SK-N-MC (cell line): ENCODE measurements at regions not wholly inside any gene's neighbourhood (a gene's known extent, or its start where the extent isn't known, plus 50 kb on each side); places are given as distances from the start of the nearest gene placed in this dataset.

ENCODE experiments used
- EZH2 ChIP-seq: fragments of 200-600 bp; sonication (generic); IDR thresholded peaks from one replicate; pipeline ENCODE4 v1.6.1; 2017; ENCODE audit warnings: antibody characterized with exemption
- POLR2AphosphoS5 ChIP-seq: IDR thresholded peaks from 2 replicates; pipeline ENCODE4 v1.6.1; 2012; ENCODE audit warnings: mild to moderate bottlenecking, low read depth, low read length, borderline replicate concordance

- TF ChIP-seq POLR2AphosphoS5 (no peak; the same call in 1 of the 2 replicates), EZH2 (no peak)
These were observed 927.4 kb downstream of the DNAJB9 start for GRCh38 chr7:109497053-109497452.
